Neural crest cell (in vitro differentiated cells): ENCODE measurements at regions not wholly inside any gene's neighbourhood (a gene's known extent, or its start where the extent isn't known, plus 50 kb on each side); places are given as distances from the start of the nearest gene placed in this dataset.

Source experiments
- DNase-seq: peaks from one replicate; pipeline ENCODE4 v3.0.0; 2021; ENCODE audit warnings: low read depth, mixed read lengths, low spot score
- H3K27ac Mint-ChIP-seq: one replicate; pipeline ENCODE4 v1.8.0; 2021; ENCODE audit warnings: mild to moderate bottlenecking, mixed read lengths; ENCODE audit not compliant: unreplicated experiment
- H3K27me3 Mint-ChIP-seq: 2 replicates; pipeline ENCODE4 v1.8.0; 2021; ENCODE audit warnings: low read depth, mild to moderate bottlenecking, mixed read lengths
- H3K36me3 Mint-ChIP-seq: 2 replicates; pipeline ENCODE4 v1.8.0; 2021; ENCODE audit warnings: low read depth, mild to moderate bottlenecking, mixed read lengths
- H3K4me1 Mint-ChIP-seq: 2 replicates; pipeline ENCODE4 v1.8.0; 2021; ENCODE audit warnings: mixed read lengths
- H3K4me3 Mint-ChIP-seq: one replicate; pipeline ENCODE4 v1.8.0; 2021; ENCODE audit warnings: mild to moderate bottlenecking, mixed read lengths
- H3K9me3 Mint-ChIP-seq: 2 replicates; pipeline ENCODE4 v1.8.0; 2021; ENCODE audit warnings: mixed read lengths
- TF ChIP-seq, protein P1 (sequence below): fragments of 200-600 bp; sonication (generic); conservative IDR thresholded peaks from 2 replicates; pipeline ENCODE4 v1.5.0; 2021; ENCODE audit warnings: antibody characterized with exemption, mild to moderate bottlenecking

- Mint-ChIP-seq H3K4me3 (no peak overlapping the region), H3K4me1 (peaks cover 4% of the 10 kb centered on the region), H3K27ac (no peak overlapping the region), H3K9me3 (no peaks in the 10 kb centered on the region), H3K36me3 (no peaks in the 10 kb centered on the region), H3K27me3 (no peaks in the 10 kb centered on the region)
- TF ChIP-seq, protein P1, sequence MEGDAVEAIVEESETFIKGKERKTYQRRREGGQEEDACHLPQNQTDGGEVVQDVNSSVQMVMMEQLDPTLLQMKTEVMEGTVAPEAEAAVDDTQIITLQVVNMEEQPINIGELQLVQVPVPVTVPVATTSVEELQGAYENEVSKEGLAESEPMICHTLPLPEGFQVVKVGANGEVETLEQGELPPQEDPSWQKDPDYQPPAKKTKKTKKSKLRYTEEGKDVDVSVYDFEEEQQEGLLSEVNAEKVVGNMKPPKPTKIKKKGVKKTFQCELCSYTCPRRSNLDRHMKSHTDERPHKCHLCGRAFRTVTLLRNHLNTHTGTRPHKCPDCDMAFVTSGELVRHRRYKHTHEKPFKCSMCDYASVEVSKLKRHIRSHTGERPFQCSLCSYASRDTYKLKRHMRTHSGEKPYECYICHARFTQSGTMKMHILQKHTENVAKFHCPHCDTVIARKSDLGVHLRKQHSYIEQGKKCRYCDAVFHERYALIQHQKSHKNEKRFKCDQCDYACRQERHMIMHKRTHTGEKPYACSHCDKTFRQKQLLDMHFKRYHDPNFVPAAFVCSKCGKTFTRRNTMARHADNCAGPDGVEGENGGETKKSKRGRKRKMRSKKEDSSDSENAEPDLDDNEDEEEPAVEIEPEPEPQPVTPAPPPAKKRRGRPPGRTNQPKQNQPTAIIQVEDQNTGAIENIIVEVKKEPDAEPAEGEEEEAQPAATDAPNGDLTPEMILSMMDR: no peak
- DNase-seq: no peak
These were observed 314.5 kb upstream of the CHAC2 start for GRCh38 chr2:53452957-53453748.

- Mint-ChIP-seq H3K36me3 (no peaks in the 10 kb centered on the region), H3K4me3 (no peak overlapping the region), H3K27ac (no peak overlapping the region), H3K9me3 (no peaks in the 10 kb centered on the region), H3K27me3 (no peaks in the 10 kb centered on the region), H3K4me1 (peaks cover 4% of the 10 kb centered on the region)
- TF ChIP-seq, protein P1: no peak
- no peak for DNase-seq
These were observed 315.2 kb upstream of the CHAC2 start for GRCh38 chr2:53452400-53452799.

DNA sequence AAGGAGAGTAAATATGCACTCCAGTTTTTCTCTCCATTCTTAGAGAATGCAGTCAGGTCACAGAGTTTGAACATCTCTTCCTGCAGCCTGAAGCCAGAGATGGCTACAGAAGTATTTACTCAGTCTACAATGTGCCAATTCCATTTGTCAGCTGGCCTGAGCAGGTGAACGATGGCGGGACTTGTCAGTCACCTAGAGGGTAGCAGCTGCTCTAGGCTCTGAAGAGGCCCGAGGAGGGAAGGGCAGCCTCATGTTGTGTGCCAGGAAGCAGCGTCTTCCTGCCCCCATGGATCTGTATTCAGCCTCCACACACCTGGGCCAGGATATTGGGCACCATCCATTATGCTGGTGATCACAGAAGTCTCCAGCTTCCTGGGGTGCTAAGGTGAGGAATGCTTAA is 316.7 kb upstream of the CHAC2 start:
- TF ChIP-seq, protein P1: no peak
- Mint-ChIP-seq H3K27ac (no peak overlapping the region), H3K27me3 (no peaks in the 10 kb centered on the region), H3K9me3 (no peaks in the 10 kb centered on the region), H3K36me3 (no peaks in the 10 kb centered on the region), H3K4me3 (no peak overlapping the region), H3K4me1 (peaks cover 4% of the 10 kb centered on the region)
- DNase-seq: no peak

DNA sequence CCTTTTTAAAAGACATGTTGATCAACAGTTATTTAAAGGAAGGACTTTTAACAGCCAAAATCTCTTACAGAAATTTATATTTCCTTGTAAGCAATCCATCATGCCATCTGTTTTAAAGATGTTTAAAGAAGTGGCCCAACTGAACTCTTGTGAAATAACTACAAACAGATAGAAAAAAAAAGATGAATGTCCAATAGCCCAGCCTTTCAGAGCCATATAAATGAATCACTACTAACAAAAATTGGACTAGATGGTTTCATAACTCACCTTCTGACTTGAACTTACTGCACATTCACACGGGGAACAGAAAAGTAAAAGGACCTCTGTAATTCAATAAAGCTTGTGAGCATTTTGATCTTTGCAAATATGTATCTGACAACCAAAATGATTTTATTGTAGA is 319.0 kb upstream of the CHAC2 start:
- TF ChIP-seq, protein P1: no peak
- DNase-seq: no peak
- Mint-ChIP-seq H3K4me1 (peaks cover 4% of the 10 kb centered on the region), H3K9me3 (no peaks in the 10 kb centered on the region), H3K4me3 (no peak overlapping the region), H3K27ac (no peak overlapping the region), H3K36me3 (no peaks in the 10 kb centered on the region), H3K27me3 (no peaks in the 10 kb centered on the region)

- Mint-ChIP-seq H3K27ac (no peak overlapping the region), H3K4me1 (peaks cover 4% of the 10 kb centered on the region), H3K9me3 (no peaks in the 10 kb centered on the region), H3K4me3 (no peak overlapping the region), H3K36me3 (no peaks in the 10 kb centered on the region), H3K27me3 (no peaks in the 10 kb centered on the region)
- TF ChIP-seq, protein P1: no peak
- no peak for DNase-seq
These were observed 319.5 kb upstream of the CHAC2 start for GRCh38 chr2:53448086-53448485.
